Right atrium auricular region (tissue), 2 donors: ENCODE measurements at regions not wholly inside any gene's neighbourhood (a gene's known extent, or its start where the extent isn't known, plus 50 kb on each side); places are given as distances from the start of the nearest gene placed in this dataset.

ENCODE experiments used
- DNase-seq: peaks from one replicate; pipeline ENCODE4 v3.0.0-alpha.2; 2019; ENCODE audit warnings: low spot score
- H3K27ac ChIP-seq, 2 donors: fragments of 200-600 bp; sonication (generic); 1 replicate in 1 of 2; 2 replicates in 1 of 2; pipeline ENCODE4 v1.5.1; 2016 to 2019
- H3K27me3 ChIP-seq, 2 donors: fragments of 200-600 bp; sonication (generic); one replicate each; pipeline versions ENCODE4 v1.5.1 to v1.6.0; 2017 to 2019
- H3K36me3 ChIP-seq: fragments of 200-600 bp; sonication (generic); one replicate; pipeline ENCODE4 v1.5.1; 2016
- H3K4me1 ChIP-seq, 2 donors: fragments of 200-600 bp; sonication (generic); one replicate each; pipeline versions ENCODE4 v1.5.1 to v1.6.0; 2017 to 2019
- H3K4me3 ChIP-seq, 2 donors: fragments of 200-600 bp; sonication (generic); 1 replicate in 1 of 2; 2 replicates in 1 of 2; pipeline ENCODE4 v1.5.1; 2017 to 2019; ENCODE audit warnings: mild to moderate bottlenecking in 1 of 2, moderate library complexity in 1 of 2
- H3K9me3 ChIP-seq, 2 donors: fragments of 200-600 bp; sonication (generic); one replicate each; pipeline ENCODE4 v1.5.1; 2019
- TF ChIP-seq, protein P1 (sequence below), 2 donors: fragments of 200-600 bp; sonication (generic); IDR thresholded peaks; one replicate each; pipeline ENCODE4 v1.5.1; 2019; ENCODE audit warnings: antibody characterized with exemption in 2 of 2

DNA sequence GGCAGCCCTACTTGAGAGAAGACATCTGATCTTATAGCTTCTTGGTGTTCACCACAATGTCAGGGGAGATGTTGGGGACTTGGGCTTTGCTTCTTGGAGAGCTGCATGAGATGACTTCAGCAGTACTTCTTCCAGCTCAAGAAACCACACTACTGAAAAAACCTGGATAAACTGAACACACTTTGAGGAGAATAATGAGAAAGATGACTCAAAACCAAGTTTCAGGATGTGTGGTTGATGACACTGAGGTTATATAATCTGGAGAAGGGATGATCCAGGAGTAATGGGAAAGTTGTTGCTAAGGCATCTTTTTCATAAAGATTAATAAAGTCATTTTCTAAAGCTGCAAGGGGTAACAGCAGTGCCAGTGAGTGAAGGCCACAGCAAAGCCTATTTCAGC lies 58.4 kb upstream of the PNPLA4 start:
- H3K27ac ChIP-seq = no peak overlapping the region
- H3K9me3 ChIP-seq = no peaks in the 10 kb centered on the region
- TF ChIP-seq, protein P1, sequence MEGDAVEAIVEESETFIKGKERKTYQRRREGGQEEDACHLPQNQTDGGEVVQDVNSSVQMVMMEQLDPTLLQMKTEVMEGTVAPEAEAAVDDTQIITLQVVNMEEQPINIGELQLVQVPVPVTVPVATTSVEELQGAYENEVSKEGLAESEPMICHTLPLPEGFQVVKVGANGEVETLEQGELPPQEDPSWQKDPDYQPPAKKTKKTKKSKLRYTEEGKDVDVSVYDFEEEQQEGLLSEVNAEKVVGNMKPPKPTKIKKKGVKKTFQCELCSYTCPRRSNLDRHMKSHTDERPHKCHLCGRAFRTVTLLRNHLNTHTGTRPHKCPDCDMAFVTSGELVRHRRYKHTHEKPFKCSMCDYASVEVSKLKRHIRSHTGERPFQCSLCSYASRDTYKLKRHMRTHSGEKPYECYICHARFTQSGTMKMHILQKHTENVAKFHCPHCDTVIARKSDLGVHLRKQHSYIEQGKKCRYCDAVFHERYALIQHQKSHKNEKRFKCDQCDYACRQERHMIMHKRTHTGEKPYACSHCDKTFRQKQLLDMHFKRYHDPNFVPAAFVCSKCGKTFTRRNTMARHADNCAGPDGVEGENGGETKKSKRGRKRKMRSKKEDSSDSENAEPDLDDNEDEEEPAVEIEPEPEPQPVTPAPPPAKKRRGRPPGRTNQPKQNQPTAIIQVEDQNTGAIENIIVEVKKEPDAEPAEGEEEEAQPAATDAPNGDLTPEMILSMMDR (IDR thresholded peaks at IDR 0.05) = no peak
- H3K4me3 ChIP-seq = no peak overlapping the region
- no peaks in the 10 kb centered on the region for H3K4me1 ChIP-seq
- DNase-seq = no peak
- H3K36me3 ChIP-seq = no peaks in the 10 kb centered on the region
- no peaks in the 10 kb centered on the region for H3K27me3 ChIP-seq

DNA sequence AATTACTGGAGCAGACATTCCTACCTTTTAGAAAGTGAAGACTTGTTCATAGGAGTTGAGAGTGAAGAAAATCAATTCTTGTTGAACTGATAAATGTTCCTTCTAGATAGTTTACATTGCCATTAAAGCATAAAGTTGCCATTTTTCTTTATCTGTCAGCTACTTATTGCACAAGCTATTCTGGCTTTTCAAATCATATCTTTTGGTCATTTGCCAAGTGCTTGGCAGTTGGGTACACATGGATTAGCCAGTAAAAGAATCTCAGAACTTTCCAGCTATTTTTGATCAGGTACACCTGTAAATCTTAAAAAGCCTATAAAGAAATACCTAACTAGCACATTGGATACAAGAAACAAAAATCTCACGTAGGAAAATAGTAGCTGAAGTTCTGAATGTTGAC lies 56.4 kb upstream of the PNPLA4 start:
- no peaks in the 10 kb centered on the region for H3K4me1 ChIP-seq
- H3K9me3 ChIP-seq = no peaks in the 10 kb centered on the region
- H3K4me3 ChIP-seq = no peak overlapping the region
- H3K27me3 ChIP-seq = no peaks in the 10 kb centered on the region
- TF ChIP-seq, protein P1 (IDR thresholded peaks at IDR 0.05) = no peak
- H3K27ac ChIP-seq = no peak overlapping the region
- no peak for DNase-seq
- H3K36me3 ChIP-seq = no peaks in the 10 kb centered on the region
